ENCODE measurements at regions not wholly inside any gene's neighbourhood (a gene's known extent, or its start where the extent isn't known, plus 50 kb on each side); places are given as distances from the start of the nearest gene placed in this dataset.
A peak's percentile ranks its signal among the peaks of the same experiment; 100 is the strongest.
"Not testable (repeated sequence)": the region's sequence is repeated elsewhere in the genome, so short reads cannot be mapped to it uniquely, and the experiment has no call there.

GRCh38 chr14:45551240-45551820, 298.3 kb upstream of the MIS18BP1 start:
- not testable (repeated sequence) for DNase-seq

GRCh38 chr14:45531022-45531421, 278.0 kb upstream of the MIS18BP1 start:
- no peak for DNase-seq

- DNase-seq, result peak; percentile 40
These were observed 273.9 kb upstream of the MIS18BP1 start for GRCh38 chr14:45526715-45527549.

GRCh38 chr14:45519766-45520165, 266.8 kb upstream of the MIS18BP1 start:
- no peak for DNase-seq

- DNase-seq, result no peak
These were observed 239.9 kb upstream of the MIS18BP1 start for GRCh38 chr14:45492876-45493275.

GRCh38 chr14:45491914-45492313, 238.9 kb upstream of the MIS18BP1 start:
- DNase-seq, result no peak

GRCh38 chr14:45486599-45486998, 233.6 kb upstream of the MIS18BP1 start:
- DNase-seq, result no peak

- no peak for DNase-seq
These were observed 214.0 kb upstream of the MIS18BP1 start for GRCh38 chr14:45467023-45467422.

- DNase-seq, result no peak
These were observed 181.2 kb upstream of the MIS18BP1 start for GRCh38 chr14:45434221-45434620.

GRCh38 chr14:45426685-45427282, 173.8 kb upstream of the MIS18BP1 start:
- peak; percentile 74 for DNase-seq

- DNase-seq, result no peak
These were observed 153.9 kb upstream of the MIS18BP1 start for GRCh38 chr14:45406942-45407341.

- no peak for DNase-seq
These were observed 148.1 kb upstream of the MIS18BP1 start for GRCh38 chr14:45400950-45401640.

GRCh38 chr14:45400509-45400908, 147.5 kb upstream of the MIS18BP1 start:
- DNase-seq, result no peak

- DNase-seq, result no peak
These were observed 128.1 kb upstream of the MIS18BP1 start for GRCh38 chr14:45381091-45381490.

GRCh38 chr14:45377166-45377565, 124.2 kb upstream of the MIS18BP1 start:
- DNase-seq, result no peak

- no peak for DNase-seq
These were observed 120.9 kb upstream of the MIS18BP1 start for GRCh38 chr14:45373877-45374276.

GRCh38 chr14:45364565-45365156, 111.7 kb upstream of the MIS18BP1 start:
- no peak for DNase-seq

GRCh38 chr14:45362505-45362904, 109.5 kb upstream of the MIS18BP1 start:
- no peak for DNase-seq

- no peak for DNase-seq
These were observed 108.7 kb upstream of the MIS18BP1 start for GRCh38 chr14:45361727-45362126.

GRCh38 chr14:45359746-45360145, 106.7 kb upstream of the MIS18BP1 start:
- DNase-seq, result no peak

GRCh38 chr14:45332360-45332988, 79.5 kb upstream of the MIS18BP1 start:
- no peak for DNase-seq

- DNase-seq, result no peak
These were observed 55.9 kb upstream of the MIS18BP1 start for GRCh38 chr14:45308745-45309397.

Measured in NCI-H187 treated with DMSO at 0.1 percent for 48 hours (cell line).